CD14-positive monocyte (primary cell): ENCODE measurements at regions not wholly inside any gene's neighbourhood (a gene's known extent, or its start where the extent isn't known, plus 50 kb on each side); places are given as distances from the start of the nearest gene placed in this dataset.
"Not testable (repeated sequence)": the region's sequence is repeated elsewhere in the genome, so short reads cannot be mapped to it uniquely, and the experiment has no call there.

Experiments
- DNase-seq, 3 donors: peaks; one replicate each; pipeline ENCODE4 v3.0.0-alpha.2; 2011 to 2022
- H2AFZ ChIP-seq: 2 replicates; pipeline ENCODE4 v1.6.0; 2012; ENCODE audit warnings: mild to moderate bottlenecking, low read depth, low read length, inconsistent platforms; ENCODE audit not compliant: insufficient read depth, poor library complexity, severe bottlenecking
- H3K27ac ChIP-seq, 2 donors: 1 replicate in 1 of 2; 2 replicates in 1 of 2; pipeline ENCODE4 v1.5.1; 2012 to 2013; ENCODE audit warnings: low read length in 2 of 2, control low read depth in 1 of 2, inconsistent platforms in 1 of 2, low read depth in 1 of 2, mild to moderate bottlenecking in 1 of 2
- H3K27me3 ChIP-seq, 2 donors: one replicate each; pipeline versions ENCODE4 v1.6.0 to v1.6.1; 2011 to 2013; ENCODE audit warnings: low read length in 2 of 2; ENCODE audit not compliant: control insufficient read depth in 2 of 2, insufficient read depth in 2 of 2
- H3K36me3 ChIP-seq, 2 donors: replicated peaks in 1 of 2; 1 replicate in 1 of 2; 2 replicates in 1 of 2; pipeline versions ENCODE4 v1.5.1 to v1.6.1; 2012 to 2013; ENCODE audit warnings: low read length in 2 of 2, control low read depth in 1 of 2, inconsistent platforms in 1 of 2, mild to moderate bottlenecking in 1 of 2; ENCODE audit not compliant: insufficient read depth in 2 of 2, control insufficient read depth in 1 of 2
- H3K4me1 ChIP-seq, 2 donors: 1 replicate in 1 of 2; 2 replicates in 1 of 2; pipeline versions ENCODE4 v1.5.1 to v1.6.1; 2012 to 2013; ENCODE audit warnings: low read length in 2 of 2, control low read depth in 1 of 2, inconsistent platforms in 1 of 2, mild to moderate bottlenecking in 1 of 2, moderate library complexity in 1 of 2; ENCODE audit not compliant: insufficient read depth in 2 of 2, control insufficient read depth in 1 of 2
- H3K4me2 ChIP-seq: replicated peaks from 2 replicates; pipeline ENCODE3; 2012; ENCODE audit warnings: low read length, moderate library complexity, mild to moderate bottlenecking; ENCODE audit not compliant: poor library complexity, severe bottlenecking; ENCODE audit errors: extremely low read depth
- H3K4me3 ChIP-seq, 3 experiments: fragments of 200-600 bp in 1 of 3; sonication (generic) in 1 of 3; replicated peaks in 1 of 3; 1 replicate in 2 of 3; 2 replicates in 1 of 3; pipeline ENCODE4 v1.5.1; 2011 to 2013; ENCODE audit warnings: low read length in 3 of 3, mild to moderate bottlenecking in 3 of 3, control low read depth in 2 of 3, low read depth in 2 of 3, inconsistent platforms in 1 of 3, moderate library complexity in 1 of 3
- H3K79me2 ChIP-seq: 2 replicates; pipeline ENCODE4 v1.6.0; 2012; ENCODE audit warnings: mild to moderate bottlenecking, control low read depth, inconsistent platforms, low read length, moderate library complexity; ENCODE audit not compliant: insufficient read depth
- H3K9ac ChIP-seq: 2 replicates; pipeline ENCODE4 v1.6.0; 2017; ENCODE audit warnings: low read length, mild to moderate bottlenecking; ENCODE audit not compliant: insufficient read depth, poor library complexity, severe bottlenecking
- H3K9me3 ChIP-seq, 2 donors: replicated peaks in 1 of 2; 1 replicate in 1 of 2; 2 replicates in 1 of 2; pipeline versions ENCODE4 v1.5.1 to v1.6.1; 2012 to 2013; ENCODE audit warnings: low read length in 2 of 2, control low read depth in 1 of 2; ENCODE audit not compliant: control insufficient read depth in 1 of 2, insufficient read depth in 1 of 2
- H4K20me1 ChIP-seq: 2 replicates; pipeline ENCODE4 v1.6.0; 2012; ENCODE audit warnings: mild to moderate bottlenecking, low read length, control low read depth, moderate library complexity; ENCODE audit not compliant: insufficient read depth
- H3K27ac Mint-ChIP-seq, 7 donors: one replicate each; pipeline ENCODE4 v1.8.0; 2020; ENCODE audit warnings: mild to moderate bottlenecking in 7 of 7, mixed read lengths in 7 of 7, moderate library complexity in 6 of 7, inconsistent platforms in 2 of 7
- H3K27me3 Mint-ChIP-seq, 3 donors: one replicate each; pipeline ENCODE4 v1.8.0; 2021 to 2022; ENCODE audit warnings: low read depth in 3 of 3, mild to moderate bottlenecking in 3 of 3, mixed read lengths in 3 of 3, moderate library complexity in 3 of 3, inconsistent platforms in 1 of 3
- H3K36me3 Mint-ChIP-seq, 2 donors: one replicate each; pipeline ENCODE4 v1.8.0; 2020; ENCODE audit warnings: mixed read lengths in 2 of 2, inconsistent platforms in 1 of 2, mild to moderate bottlenecking in 1 of 2
- H3K4me1 Mint-ChIP-seq: one replicate; pipeline ENCODE4 v1.8.0; 2020; ENCODE audit warnings: mild to moderate bottlenecking, mixed read lengths
- H3K4me3 Mint-ChIP-seq, 2 donors: one replicate each; pipeline ENCODE4 v1.8.0; 2020; ENCODE audit warnings: mild to moderate bottlenecking in 2 of 2, mixed read lengths in 2 of 2, moderate library complexity in 1 of 2
- H3K9me3 Mint-ChIP-seq, 7 donors: one replicate each; pipeline ENCODE4 v1.8.0; 2020 to 2022; ENCODE audit warnings: mixed read lengths in 7 of 7, mild to moderate bottlenecking in 6 of 7, moderate library complexity in 6 of 7, inconsistent platforms in 2 of 7
- WGBS: methylation state at CpG from one replicate; pipeline ENCODE4 v1.1.5; 2013; ENCODE audit warnings: missing lambda C conversion rate; ENCODE audit not compliant: insufficient coverage; 5-methylcytosine and 5-hydroxymethylcytosine counted together
- intact Hi-C, 2 donors: fragments of 100-400 bp; cut with micrococcal nuclease; formaldehyde crosslinking; loops; one replicate each; pipeline versions ENCODE4 v1.15.0 to v1.15.1; 2023
- TF ChIP-seq, protein P1 (sequence below): fragments of 200-600 bp; IDR thresholded peaks from one replicate; pipeline ENCODE4 v1.8.0; 2022; ENCODE audit warnings: antibody characterized with exemption, mild to moderate bottlenecking

DNA sequence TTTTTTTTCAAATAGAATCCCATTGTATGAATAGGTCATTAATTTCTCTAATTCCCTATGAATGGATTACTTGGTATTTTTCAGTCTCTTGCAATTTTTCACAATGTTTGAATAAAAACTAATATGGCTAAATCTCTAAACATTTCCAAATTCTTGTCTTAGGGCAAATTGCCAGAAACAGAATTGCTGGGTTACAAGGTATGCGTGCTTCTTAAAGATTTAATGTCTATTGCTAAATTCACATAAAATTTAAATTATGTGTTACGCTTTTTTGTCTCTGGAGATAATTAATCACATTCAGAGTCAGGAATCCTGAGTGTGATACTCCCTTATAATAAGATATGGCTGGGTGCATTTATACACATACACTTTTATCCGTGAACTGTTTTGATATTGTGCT, 264.5 kb upstream of the TBL1XR1 start:
- Mint-ChIP-seq H3K4me3 (no peak overlapping the region), H3K36me3 (no peaks in the 10 kb centered on the region), H3K27me3 (peaks cover 0 to 2% (median 0%) of the 10 kb centered on the region in 3 donors), H3K27ac (no peak overlapping the region), H3K4me1 (no peaks in the 10 kb centered on the region), H3K9me3 (peaks cover 0 to 2% (median 0%) of the 10 kb centered on the region in 7 donors)
- Histone ChIP-seq H2AFZ (no peak overlapping the region), H3K9ac (no peak overlapping the region), H3K36me3 (no peaks in the 10 kb centered on the region), H3K9me3 (peaks cover 10 to 13% of the 10 kb centered on the region in 2 donors), H3K4me3 (no peak overlapping the region), H3K27ac (no peak overlapping the region), H3K4me2 (no peak overlapping the region), H3K79me2 (no peaks in the 10 kb centered on the region), H3K4me1 (no peaks in the 10 kb centered on the region), H3K27me3 (no peaks in the 10 kb centered on the region), H4K20me1 (no peaks in the 10 kb centered on the region)
- DNase-seq: no peak
- intact Hi-C loops: no loop called here
- TF ChIP-seq, protein P1, sequence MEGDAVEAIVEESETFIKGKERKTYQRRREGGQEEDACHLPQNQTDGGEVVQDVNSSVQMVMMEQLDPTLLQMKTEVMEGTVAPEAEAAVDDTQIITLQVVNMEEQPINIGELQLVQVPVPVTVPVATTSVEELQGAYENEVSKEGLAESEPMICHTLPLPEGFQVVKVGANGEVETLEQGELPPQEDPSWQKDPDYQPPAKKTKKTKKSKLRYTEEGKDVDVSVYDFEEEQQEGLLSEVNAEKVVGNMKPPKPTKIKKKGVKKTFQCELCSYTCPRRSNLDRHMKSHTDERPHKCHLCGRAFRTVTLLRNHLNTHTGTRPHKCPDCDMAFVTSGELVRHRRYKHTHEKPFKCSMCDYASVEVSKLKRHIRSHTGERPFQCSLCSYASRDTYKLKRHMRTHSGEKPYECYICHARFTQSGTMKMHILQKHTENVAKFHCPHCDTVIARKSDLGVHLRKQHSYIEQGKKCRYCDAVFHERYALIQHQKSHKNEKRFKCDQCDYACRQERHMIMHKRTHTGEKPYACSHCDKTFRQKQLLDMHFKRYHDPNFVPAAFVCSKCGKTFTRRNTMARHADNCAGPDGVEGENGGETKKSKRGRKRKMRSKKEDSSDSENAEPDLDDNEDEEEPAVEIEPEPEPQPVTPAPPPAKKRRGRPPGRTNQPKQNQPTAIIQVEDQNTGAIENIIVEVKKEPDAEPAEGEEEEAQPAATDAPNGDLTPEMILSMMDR: no peak
- WGBS: no CpG with 5 or more reads among the region's 3 CpGs

DNA sequence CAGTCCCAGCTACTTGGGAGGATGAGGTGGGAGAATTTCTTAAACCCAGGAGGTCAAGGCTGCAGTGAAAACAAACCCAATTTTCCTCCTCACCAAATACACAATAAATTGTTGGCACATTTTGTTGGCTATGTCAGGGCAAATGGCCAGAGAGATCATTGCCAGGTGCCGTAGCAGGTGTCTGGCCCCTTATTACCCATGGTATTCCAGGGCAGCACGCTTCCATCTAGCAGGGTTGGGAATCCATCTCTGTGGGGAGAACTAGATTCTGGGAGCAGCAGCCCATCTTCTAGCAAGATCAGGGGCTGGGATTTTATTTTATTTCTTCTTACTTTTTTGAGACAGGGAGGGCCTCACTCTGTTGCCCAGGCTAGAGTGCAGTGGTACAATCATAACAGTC, 266.1 kb upstream of the TBL1XR1 start:
- intact Hi-C loops, H3K4me2 ChIP-seq, H4K20me1 ChIP-seq, H3K36me3 Mint-ChIP-seq, H3K9ac ChIP-seq, H3K9me3 Mint-ChIP-seq, H2AFZ ChIP-seq, H3K27me3 Mint-ChIP-seq, H3K27ac ChIP-seq, H3K27me3 ChIP-seq, DNase-seq, H3K9me3 ChIP-seq, H3K36me3 ChIP-seq, H3K27ac Mint-ChIP-seq, H3K4me1 Mint-ChIP-seq, H3K4me3 Mint-ChIP-seq, H3K4me3 ChIP-seq, H3K79me2 ChIP-seq, H3K4me1 ChIP-seq: not testable (repeated sequence)
- no CpG with 5 or more reads among the region's 2 CpGs for WGBS
